DOHH2 (cell line): ENCODE measurements at regions not wholly inside any gene's neighbourhood (a gene's known extent, or its start where the extent isn't known, plus 50 kb on each side); places are given as distances from the start of the nearest gene placed in this dataset.

Source experiments
- H3F3A ChIP-seq: fragments of 200-600 bp; sonication (generic), shearing (Covaris generic); 2 replicates; pipeline ENCODE4 v1.6.0; 2016; ENCODE audit warnings: antibody characterized with exemption, mild to moderate bottlenecking; ENCODE audit not compliant: control insufficient read depth, insufficient read depth
- H3K27ac ChIP-seq: fragments of 200-600 bp; sonication (generic); 2 replicates; pipeline ENCODE4 v1.5.1; 2014; ENCODE audit warnings: low read depth, mild to moderate bottlenecking, low read length, moderate library complexity
- H3K27me3 ChIP-seq: fragments of 200-600 bp; sonication (generic); 2 replicates; pipeline ENCODE4 v1.6.1; 2014; ENCODE audit warnings: mild to moderate bottlenecking, low read length, mixed read lengths; ENCODE audit not compliant: control insufficient read depth
- H3K36me3 ChIP-seq: fragments of 200-600 bp; sonication (generic); 2 replicates; pipeline ENCODE4 v1.6.1; 2014; ENCODE audit warnings: mild to moderate bottlenecking, low read length, moderate library complexity, mixed read lengths; ENCODE audit not compliant: control insufficient read depth
- H3K4me1 ChIP-seq: fragments of 200-600 bp; sonication (generic); 2 replicates; pipeline ENCODE4 v1.6.1; 2014; ENCODE audit warnings: mild to moderate bottlenecking, low read length, mixed read lengths; ENCODE audit not compliant: control insufficient read depth
- H3K4me2 ChIP-seq: fragments of 200-600 bp; sonication (generic); 2 replicates; pipeline ENCODE4 v1.6.0; 2014; ENCODE audit warnings: mild to moderate bottlenecking, low read length, moderate library complexity
- H3K4me3 ChIP-seq: fragments of 200-600 bp; sonication (generic); 2 replicates; pipeline ENCODE4 v1.5.1; 2014; ENCODE audit warnings: mild to moderate bottlenecking, low read length, mixed read lengths
- H3K79me2 ChIP-seq: fragments of 200-600 bp; sonication (generic); 2 replicates; pipeline ENCODE4 v1.6.1; 2014; ENCODE audit warnings: mild to moderate bottlenecking, low read length, mixed read lengths; ENCODE audit not compliant: control insufficient read depth
- H3K9me2 ChIP-seq: fragments of 200-600 bp; sonication (generic); replicated peaks from 2 replicates; pipeline ENCODE4 v1.6.1; 2014; ENCODE audit warnings: mild to moderate bottlenecking, low read length, mixed read lengths; ENCODE audit not compliant: control insufficient read depth
- H3K9me3 ChIP-seq: fragments of 200-600 bp; sonication (generic); 2 replicates; pipeline ENCODE4 v1.6.1; 2014; ENCODE audit warnings: antibody characterized with exemption, low read length, mixed read lengths; ENCODE audit not compliant: control insufficient read depth, insufficient read depth
- H4K20me1 ChIP-seq: fragments of 200-600 bp; sonication (generic); 2 replicates; pipeline ENCODE4 v1.6.0; 2014; ENCODE audit warnings: low read depth, mild to moderate bottlenecking, antibody characterized with exemption, low read length, moderate library complexity; ENCODE audit not compliant: control insufficient read depth, insufficient read depth
- EZH2phosphoT487 ChIP-seq: fragments of 200-600 bp; sonication (generic); IDR thresholded peaks from 2 replicates; pipeline ENCODE4 v1.6.1; 2017; ENCODE audit warnings: borderline replicate concordance, mild to moderate bottlenecking, antibody characterized with exemption, low read length, moderate library complexity, mixed read lengths
- TF ChIP-seq, protein P1 (sequence below): fragments of 200-600 bp; sonication (generic); IDR thresholded peaks from one replicate; pipeline ENCODE4 v1.5.1; 2014; ENCODE audit warnings: antibody characterized with exemption, mild to moderate bottlenecking, low read depth, low read length; ENCODE audit not compliant: poor library complexity, severe bottlenecking

DNA sequence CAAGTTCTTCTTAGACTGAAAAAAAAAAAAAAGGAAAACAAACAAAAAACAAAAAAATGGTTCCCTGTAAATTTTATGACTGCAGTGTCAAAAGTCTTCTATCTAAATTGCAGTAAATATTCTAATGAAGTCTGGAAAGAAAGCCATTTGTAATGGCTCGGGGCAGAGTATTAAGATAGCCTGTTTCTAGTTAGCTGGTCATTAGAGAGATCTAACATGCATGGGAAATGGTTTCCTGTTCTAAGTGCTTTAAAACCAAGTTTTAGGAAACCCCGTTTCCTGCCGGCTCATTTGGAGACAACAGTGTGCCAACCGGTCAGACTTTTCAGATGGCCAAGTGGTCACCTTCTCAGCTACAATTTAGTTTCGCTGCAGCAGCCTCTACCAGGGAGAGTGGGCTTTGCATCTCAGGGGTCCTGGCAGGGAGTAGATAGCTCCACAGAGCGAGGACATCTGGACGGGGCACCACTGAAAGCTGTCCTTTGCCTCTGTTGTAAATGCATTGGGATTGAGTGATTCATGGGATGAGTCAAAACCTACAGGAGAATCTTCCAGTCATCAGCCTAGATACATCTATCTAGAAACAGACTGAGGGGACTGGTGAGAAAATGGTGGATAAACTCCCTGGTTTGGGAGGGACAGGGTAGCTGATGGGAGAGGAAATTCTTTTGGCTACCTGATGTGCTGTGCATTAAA lies 473.2 kb upstream of the SALL1 start:
- no peak overlapping the region for H3K4me3 ChIP-seq
- H3K9me3 ChIP-seq, result no peaks in the 10 kb centered on the region
- no peak overlapping the region for H3K27ac ChIP-seq
- H3K4me2 ChIP-seq, result no peak overlapping the region
- H4K20me1 ChIP-seq, result no peaks in the 10 kb centered on the region
- no peaks in the 10 kb centered on the region for H3K4me1 ChIP-seq
- TF ChIP-seq EZH2phosphoT487, result no peak
- TF ChIP-seq, protein P1, sequence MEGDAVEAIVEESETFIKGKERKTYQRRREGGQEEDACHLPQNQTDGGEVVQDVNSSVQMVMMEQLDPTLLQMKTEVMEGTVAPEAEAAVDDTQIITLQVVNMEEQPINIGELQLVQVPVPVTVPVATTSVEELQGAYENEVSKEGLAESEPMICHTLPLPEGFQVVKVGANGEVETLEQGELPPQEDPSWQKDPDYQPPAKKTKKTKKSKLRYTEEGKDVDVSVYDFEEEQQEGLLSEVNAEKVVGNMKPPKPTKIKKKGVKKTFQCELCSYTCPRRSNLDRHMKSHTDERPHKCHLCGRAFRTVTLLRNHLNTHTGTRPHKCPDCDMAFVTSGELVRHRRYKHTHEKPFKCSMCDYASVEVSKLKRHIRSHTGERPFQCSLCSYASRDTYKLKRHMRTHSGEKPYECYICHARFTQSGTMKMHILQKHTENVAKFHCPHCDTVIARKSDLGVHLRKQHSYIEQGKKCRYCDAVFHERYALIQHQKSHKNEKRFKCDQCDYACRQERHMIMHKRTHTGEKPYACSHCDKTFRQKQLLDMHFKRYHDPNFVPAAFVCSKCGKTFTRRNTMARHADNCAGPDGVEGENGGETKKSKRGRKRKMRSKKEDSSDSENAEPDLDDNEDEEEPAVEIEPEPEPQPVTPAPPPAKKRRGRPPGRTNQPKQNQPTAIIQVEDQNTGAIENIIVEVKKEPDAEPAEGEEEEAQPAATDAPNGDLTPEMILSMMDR, result no peak
- H3K79me2 ChIP-seq, result no peaks in the 10 kb centered on the region
- no peaks in the 10 kb centered on the region for H3K36me3 ChIP-seq
- H3K9me2 ChIP-seq, result no peaks in the 10 kb centered on the region
- H3F3A ChIP-seq, result no peaks in the 10 kb centered on the region
- no peaks in the 10 kb centered on the region for H3K27me3 ChIP-seq

DNA sequence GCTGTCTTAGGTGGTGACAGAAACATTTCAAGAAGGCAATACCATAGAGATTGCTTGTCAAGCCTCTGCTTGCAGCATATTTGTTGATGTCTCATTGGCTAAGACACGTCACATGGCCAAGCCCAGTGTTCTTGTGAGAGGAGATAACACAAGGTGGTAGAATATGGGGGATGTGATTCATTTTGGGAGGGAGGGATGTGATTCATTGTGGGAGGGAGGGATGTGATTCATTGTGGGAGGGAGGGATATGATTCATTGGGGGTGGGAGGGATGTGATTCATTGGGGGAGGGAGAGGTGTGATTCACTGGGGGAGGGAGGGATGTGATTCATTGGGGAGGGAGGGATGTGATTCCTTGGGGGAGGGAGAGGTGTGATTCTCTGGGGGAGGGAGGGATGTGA lies 470.5 kb upstream of the SALL1 start:
- H3K9me3 ChIP-seq, result no peaks in the 10 kb centered on the region
- no peaks in the 10 kb centered on the region for H3K27me3 ChIP-seq
- H3K4me1 ChIP-seq, result no peaks in the 10 kb centered on the region
- H3F3A ChIP-seq, result no peaks in the 10 kb centered on the region
- H3K9me2 ChIP-seq, result no peaks in the 10 kb centered on the region
- H3K79me2 ChIP-seq, result no peaks in the 10 kb centered on the region
- H3K4me2 ChIP-seq, result no peak overlapping the region
- H3K36me3 ChIP-seq, result no peaks in the 10 kb centered on the region
- TF ChIP-seq, protein P1, result no peak
- TF ChIP-seq EZH2phosphoT487, result no peak
- H4K20me1 ChIP-seq, result no peaks in the 10 kb centered on the region
- H3K4me3 ChIP-seq, result no peak overlapping the region
- no peak overlapping the region for H3K27ac ChIP-seq

DNA sequence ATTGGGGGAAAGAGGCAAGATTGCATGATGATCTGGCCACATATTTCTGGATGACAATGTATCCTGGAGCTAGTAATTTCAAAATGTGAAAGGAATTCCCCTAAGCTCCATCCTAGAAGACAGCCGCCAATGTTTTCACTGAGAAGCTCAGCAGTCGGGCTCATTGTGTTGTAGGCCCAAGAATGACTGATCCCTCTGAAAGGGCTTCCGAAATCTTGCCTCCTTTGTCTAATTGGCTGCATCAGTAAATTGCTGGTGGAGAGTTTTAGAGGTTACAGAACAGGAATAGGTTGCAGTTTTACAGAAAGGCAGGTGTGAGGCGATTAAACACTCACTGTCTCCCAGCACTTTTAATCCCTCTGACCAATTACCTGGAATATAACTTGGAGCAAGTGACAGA lies 464.1 kb upstream of the SALL1 start:
- TF ChIP-seq, protein P1, result no peak
- TF ChIP-seq EZH2phosphoT487, result no peak
- Histone ChIP-seq H3F3A (no peaks in the 10 kb centered on the region), H3K4me2 (no peak overlapping the region), H4K20me1 (no peaks in the 10 kb centered on the region), H3K36me3 (no peaks in the 10 kb centered on the region), H3K4me1 (no peaks in the 10 kb centered on the region), H3K4me3 (no peak overlapping the region), H3K27ac (no peak overlapping the region), H3K9me3 (no peaks in the 10 kb centered on the region), H3K9me2 (no peaks in the 10 kb centered on the region), H3K27me3 (no peaks in the 10 kb centered on the region), H3K79me2 (no peaks in the 10 kb centered on the region)
